GM23338 (cell line): ENCODE measurements at regions not wholly inside any gene's neighbourhood (a gene's known extent, or its start where the extent isn't known, plus 50 kb on each side); places are given as distances from the start of the nearest gene placed in this dataset.

Source experiments
- ATAC-seq: fragments of 200-7000 bp; cut with Tn5 transposase; 3 replicates; pipeline ENCODE4 v1.9.1; 2020
- DNase-seq: peaks from one replicate; pipeline ENCODE4 v3.0.0-alpha.2; 2015; ENCODE audit warnings: low spot score
- H2AFZ ChIP-seq: fragments of 200-600 bp; sonication (generic); 2 replicates; pipeline ENCODE4 v1.8.0; 2016; ENCODE audit warnings: antibody characterized with exemption, mild to moderate bottlenecking, moderate library complexity
- H3F3A ChIP-seq: fragments of 200-600 bp; sonication (generic); replicated peaks from 2 replicates; pipeline ENCODE4 v1.8.0; 2017; ENCODE audit warnings: antibody characterized with exemption, mixed run types, low read depth
- H3K27ac ChIP-seq: fragments of 200-600 bp; sonication (generic); 2 replicates; pipeline ENCODE4 v1.6.1; 2016; ENCODE audit warnings: low read depth
- H3K27me3 ChIP-seq: fragments of 200-600 bp; sonication (generic); 2 replicates; pipeline ENCODE4 v1.8.0; 2016; ENCODE audit warnings: mild to moderate bottlenecking, mixed run types, moderate library complexity; ENCODE audit not compliant: insufficient read depth
- H3K36me3 ChIP-seq: fragments of 200-600 bp; sonication (generic); 2 replicates; pipeline ENCODE4 v1.8.0; 2016; ENCODE audit warnings: mild to moderate bottlenecking; ENCODE audit not compliant: insufficient read depth
- H3K4me1 ChIP-seq: fragments of 200-600 bp; sonication (generic); 2 replicates; pipeline ENCODE4 v1.8.0; 2016; ENCODE audit warnings: mild to moderate bottlenecking, moderate library complexity; ENCODE audit not compliant: insufficient read depth
- H3K4me2 ChIP-seq: fragments of 200-600 bp; sonication (generic); 2 replicates; pipeline ENCODE4 v1.7.1; 2017; ENCODE audit warnings: mixed run types
- H3K4me3 ChIP-seq: fragments of 200-600 bp; sonication (generic); 2 replicates; pipeline ENCODE4 v1.6.1; 2016; ENCODE audit warnings: mixed run types
- H3K79me2 ChIP-seq: fragments of 200-600 bp; sonication (generic); replicated peaks from 2 replicates; pipeline ENCODE4 v1.8.0; 2017; ENCODE audit warnings: mild to moderate bottlenecking; ENCODE audit not compliant: insufficient read depth
- H3K9me2 ChIP-seq: fragments of 200-600 bp; sonication (generic); 2 replicates; pipeline ENCODE4 v1.8.0; 2017; ENCODE audit not compliant: insufficient read depth
- H4K20me1 ChIP-seq: fragments of 200-600 bp; sonication (generic); replicated peaks from 2 replicates; pipeline ENCODE4 v1.8.0; 2017; ENCODE audit warnings: mild to moderate bottlenecking; ENCODE audit not compliant: insufficient read depth
- H3K27ac Mint-ChIP-seq: 2 replicates; pipeline ENCODE4 v1.8.0; 2020; ENCODE audit warnings: inconsistent platforms, mild to moderate bottlenecking, moderate library complexity, mixed read lengths
- H3K27me3 Mint-ChIP-seq: 3 replicates; pipeline ENCODE4 v1.8.0; 2022; ENCODE audit warnings: low read depth, mild to moderate bottlenecking, moderate library complexity, mixed read lengths, inconsistent platforms; ENCODE audit not compliant: insufficient read depth, poor library complexity
- H3K36me3 Mint-ChIP-seq: 3 replicates; pipeline ENCODE4 v1.8.0; 2021; ENCODE audit warnings: low read depth, mild to moderate bottlenecking, inconsistent platforms, moderate library complexity, mixed read lengths
- H3K4me1 Mint-ChIP-seq: 3 replicates; pipeline ENCODE4 v1.8.0; 2020; ENCODE audit warnings: mild to moderate bottlenecking, inconsistent platforms, mixed read lengths
- H3K4me3 Mint-ChIP-seq: 3 replicates; pipeline ENCODE4 v1.8.0; 2021; ENCODE audit warnings: moderate library complexity, mild to moderate bottlenecking, inconsistent platforms, mixed read lengths
- H3K9me3 Mint-ChIP-seq: 3 replicates; pipeline ENCODE4 v1.8.0; 2020; ENCODE audit warnings: moderate library complexity, mild to moderate bottlenecking, inconsistent platforms, mixed read lengths
- CREB1 ChIP-seq: fragments of 250-450 bp; sonication (Bioruptor Pico); IDR thresholded peaks from 2 replicates; pipeline ENCODE4 v1.5.0; 2020; ENCODE audit warnings: low read depth, mild to moderate bottlenecking, moderate library complexity
- EZH2 ChIP-seq: fragments of 200-600 bp; sonication (generic); IDR thresholded peaks from one replicate; pipeline ENCODE4 v1.8.0; 2017; ENCODE audit warnings: antibody characterized with exemption, mild to moderate bottlenecking, low read depth; ENCODE audit not compliant: unreplicated experiment
- EZH2phosphoT487 ChIP-seq: fragments of 200-600 bp; sonication (generic); IDR thresholded peaks from one replicate; pipeline ENCODE4 v1.8.1; 2018; ENCODE audit warnings: antibody characterized with exemption; ENCODE audit not compliant: unreplicated experiment
- NANOG ChIP-seq: IDR thresholded peaks from 2 replicates; pipeline ENCODE4 v1.6.1; 2016; ENCODE audit warnings: antibody characterized with exemption, borderline replicate concordance
- STAT1 ChIP-seq: IDR thresholded peaks from one replicate; pipeline ENCODE4 v1.6.1; 2016; ENCODE audit warnings: antibody characterized with exemption; ENCODE audit not compliant: unreplicated experiment
- ZNF114 ChIP-seq: fragments of 250-450 bp; sonication (Bioruptor Pico); IDR thresholded peaks from 2 replicates; pipeline ENCODE4 v1.5.0; 2020; ENCODE audit warnings: mild to moderate bottlenecking, moderate library complexity
- ZNF331 ChIP-seq: fragments of 250-450 bp; sonication (Bioruptor Pico); IDR thresholded peaks from 2 replicates; pipeline ENCODE4 v1.5.0; 2020; ENCODE audit warnings: low read depth, mild to moderate bottlenecking, moderate library complexity
- TF ChIP-seq, protein P1 (sequence below): fragments of 250-450 bp; sonication (Bioruptor Pico); IDR thresholded peaks from 2 replicates; pipeline ENCODE4 v1.5.0; 2020; ENCODE audit warnings: mild to moderate bottlenecking, moderate library complexity
- TF ChIP-seq, protein P2 (sequence below): IDR thresholded peaks from one replicate; pipeline ENCODE4 v1.6.1; 2018; ENCODE audit warnings: antibody characterized with exemption; ENCODE audit not compliant: unreplicated experiment

DNA sequence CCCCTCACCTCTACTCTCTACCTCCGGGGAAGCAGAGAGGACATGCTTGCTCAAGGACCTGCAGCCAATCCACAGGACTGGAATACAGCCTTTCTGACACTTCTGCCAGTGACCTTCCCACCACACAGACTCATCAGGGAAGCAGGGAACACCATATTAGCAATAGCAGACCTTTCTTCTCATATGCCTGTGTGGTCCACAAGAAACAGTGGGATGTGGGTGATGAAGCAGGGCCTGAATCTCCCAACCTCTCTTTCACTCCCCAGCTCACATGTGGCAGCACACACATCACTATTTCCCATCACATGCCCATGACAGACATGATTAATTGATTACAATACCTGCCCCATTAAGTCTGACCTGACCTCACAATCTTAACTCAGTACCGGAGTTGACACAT, 695.1 kb downstream of the MATN1 start (continued):
- TF ChIP-seq, protein P1, sequence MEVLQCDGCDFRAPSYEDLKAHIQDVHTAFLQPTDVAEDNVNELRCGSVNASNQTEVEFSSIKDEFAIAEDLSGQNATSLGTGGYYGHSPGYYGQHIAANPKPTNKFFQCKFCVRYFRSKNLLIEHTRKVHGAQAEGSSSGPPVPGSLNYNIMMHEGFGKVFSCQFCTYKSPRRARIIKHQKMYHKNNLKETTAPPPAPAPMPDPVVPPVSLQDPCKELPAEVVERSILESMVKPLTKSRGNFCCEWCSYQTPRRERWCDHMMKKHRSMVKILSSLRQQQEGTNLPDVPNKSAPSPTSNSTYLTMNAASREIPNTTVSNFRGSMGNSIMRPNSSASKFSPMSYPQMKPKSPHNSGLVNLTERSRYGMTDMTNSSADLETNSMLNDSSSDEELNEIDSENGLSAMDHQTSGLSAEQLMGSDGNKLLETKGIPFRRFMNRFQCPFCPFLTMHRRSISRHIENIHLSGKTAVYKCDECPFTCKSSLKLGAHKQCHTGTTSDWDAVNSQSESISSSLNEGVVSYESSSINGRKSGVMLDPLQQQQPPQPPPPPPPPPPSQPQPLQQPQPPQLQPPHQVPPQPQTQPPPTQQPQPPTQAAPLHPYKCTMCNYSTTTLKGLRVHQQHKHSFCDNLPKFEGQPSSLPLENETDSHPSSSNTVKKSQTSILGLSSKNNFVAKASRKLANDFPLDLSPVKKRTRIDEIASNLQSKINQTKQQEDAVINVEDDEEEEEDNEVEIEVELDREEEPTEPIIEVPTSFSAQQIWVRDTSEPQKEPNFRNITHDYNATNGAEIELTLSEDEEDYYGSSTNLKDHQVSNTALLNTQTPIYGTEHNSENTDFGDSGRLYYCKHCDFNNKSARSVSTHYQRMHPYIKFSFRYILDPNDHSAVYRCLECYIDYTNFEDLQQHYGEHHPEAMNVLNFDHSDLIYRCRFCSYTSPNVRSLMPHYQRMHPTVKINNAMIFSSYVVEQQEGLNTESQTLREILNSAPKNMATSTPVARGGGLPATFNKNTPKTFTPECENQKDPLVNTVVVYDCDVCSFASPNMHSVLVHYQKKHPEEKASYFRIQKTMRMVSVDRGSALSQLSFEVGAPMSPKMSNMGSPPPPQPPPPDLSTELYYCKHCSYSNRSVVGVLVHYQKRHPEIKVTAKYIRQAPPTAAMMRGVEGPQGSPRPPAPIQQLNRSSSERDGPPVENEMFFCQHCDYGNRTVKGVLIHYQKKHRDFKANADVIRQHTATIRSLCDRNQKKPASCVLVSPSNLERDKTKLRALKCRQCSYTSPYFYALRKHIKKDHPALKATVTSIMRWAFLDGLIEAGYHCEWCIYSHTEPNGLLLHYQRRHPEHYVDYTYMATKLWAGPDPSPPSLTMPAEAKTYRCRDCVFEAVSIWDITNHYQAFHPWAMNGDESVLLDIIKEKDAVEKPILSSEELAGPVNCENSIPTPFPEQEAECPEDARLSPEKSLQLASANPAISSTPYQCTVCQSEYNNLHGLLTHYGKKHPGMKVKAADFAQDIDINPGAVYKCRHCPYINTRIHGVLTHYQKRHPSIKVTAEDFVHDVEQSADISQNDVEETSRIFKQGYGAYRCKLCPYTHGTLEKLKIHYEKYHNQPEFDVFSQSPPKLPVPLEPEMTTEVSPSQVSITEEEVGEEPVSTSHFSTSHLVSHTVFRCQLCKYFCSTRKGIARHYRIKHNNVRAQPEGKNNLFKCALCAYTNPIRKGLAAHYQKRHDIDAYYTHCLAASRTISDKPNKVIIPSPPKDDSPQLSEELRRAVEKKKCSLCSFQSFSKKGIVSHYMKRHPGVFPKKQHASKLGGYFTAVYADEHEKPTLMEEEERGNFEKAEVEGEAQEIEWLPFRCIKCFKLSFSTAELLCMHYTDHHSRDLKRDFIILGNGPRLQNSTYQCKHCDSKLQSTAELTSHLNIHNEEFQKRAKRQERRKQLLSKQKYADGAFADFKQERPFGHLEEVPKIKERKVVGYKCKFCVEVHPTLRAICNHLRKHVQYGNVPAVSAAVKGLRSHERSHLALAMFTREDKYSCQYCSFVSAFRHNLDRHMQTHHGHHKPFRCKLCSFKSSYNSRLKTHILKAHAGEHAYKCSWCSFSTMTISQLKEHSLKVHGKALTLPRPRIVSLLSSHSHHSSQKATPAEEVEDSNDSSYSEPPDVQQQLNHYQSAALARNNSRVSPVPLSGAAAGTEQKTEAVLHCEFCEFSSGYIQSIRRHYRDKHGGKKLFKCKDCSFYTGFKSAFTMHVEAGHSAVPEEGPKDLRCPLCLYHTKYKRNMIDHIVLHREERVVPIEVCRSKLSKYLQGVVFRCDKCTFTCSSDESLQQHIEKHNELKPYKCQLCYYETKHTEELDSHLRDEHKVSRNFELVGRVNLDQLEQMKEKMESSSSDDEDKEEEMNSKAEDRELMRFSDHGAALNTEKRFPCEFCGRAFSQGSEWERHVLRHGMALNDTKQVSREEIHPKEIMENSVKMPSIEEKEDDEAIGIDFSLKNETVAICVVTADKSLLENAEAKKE (CRISPR knock-in tag) = no peak
- no peak for TF ChIP-seq STAT1

DNA sequence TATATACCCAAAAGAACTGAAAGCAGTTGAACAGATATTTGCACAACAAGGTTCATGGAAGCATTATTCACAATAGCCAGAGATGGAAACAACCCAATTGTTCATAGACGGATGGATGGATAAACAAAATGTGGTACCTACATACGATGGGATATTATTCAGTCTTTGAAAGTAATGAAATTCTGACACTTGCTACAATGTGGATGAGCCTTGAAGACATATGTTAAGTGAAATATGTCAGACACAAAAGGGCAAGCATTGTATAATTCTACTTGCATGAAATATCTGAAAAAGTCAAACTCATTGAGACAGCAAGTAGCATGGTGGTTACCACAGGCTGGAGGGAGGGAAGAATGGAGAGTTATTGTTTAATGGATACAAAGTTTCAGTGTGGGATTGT, 696.1 kb downstream of the MATN1 start:
- H3K27ac Mint-ChIP-seq = no peak overlapping the region
- H3K27me3 ChIP-seq = no peaks in the 10 kb centered on the region
- peaks cover 1% of the 10 kb centered on the region; the same call in 1 of the 3 replicates for H3K36me3 Mint-ChIP-seq
- peaks cover 12% of the 10 kb centered on the region for H3K9me3 Mint-ChIP-seq
- no peaks in the 10 kb centered on the region for H3K27me3 Mint-ChIP-seq
- H3K79me2 ChIP-seq = no peaks in the 10 kb centered on the region
- no peaks in the 10 kb centered on the region for H3K4me1 Mint-ChIP-seq
- H4K20me1 ChIP-seq = no peaks in the 10 kb centered on the region
- H3K4me3 Mint-ChIP-seq = no peak overlapping the region
- no peaks in the 10 kb centered on the region for H3F3A ChIP-seq
- 0 out of 2 replicates have a peak, but pooled peaks cover 3% of the 10 kb centered on the region for H3K9me2 ChIP-seq
- no peak overlapping the region for H3K4me3 ChIP-seq
- no peaks in the 10 kb centered on the region; the same call in 1 of the 2 replicates for H3K36me3 ChIP-seq
- no peak overlapping the region for H3K27ac ChIP-seq
- no peak overlapping the region for H3K4me2 ChIP-seq
- H2AFZ ChIP-seq = no peak overlapping the region
- no peak for ATAC-seq
- no peak for DNase-seq
- no peaks in the 10 kb centered on the region for H3K4me1 ChIP-seq
- TF ChIP-seq, protein P2, sequence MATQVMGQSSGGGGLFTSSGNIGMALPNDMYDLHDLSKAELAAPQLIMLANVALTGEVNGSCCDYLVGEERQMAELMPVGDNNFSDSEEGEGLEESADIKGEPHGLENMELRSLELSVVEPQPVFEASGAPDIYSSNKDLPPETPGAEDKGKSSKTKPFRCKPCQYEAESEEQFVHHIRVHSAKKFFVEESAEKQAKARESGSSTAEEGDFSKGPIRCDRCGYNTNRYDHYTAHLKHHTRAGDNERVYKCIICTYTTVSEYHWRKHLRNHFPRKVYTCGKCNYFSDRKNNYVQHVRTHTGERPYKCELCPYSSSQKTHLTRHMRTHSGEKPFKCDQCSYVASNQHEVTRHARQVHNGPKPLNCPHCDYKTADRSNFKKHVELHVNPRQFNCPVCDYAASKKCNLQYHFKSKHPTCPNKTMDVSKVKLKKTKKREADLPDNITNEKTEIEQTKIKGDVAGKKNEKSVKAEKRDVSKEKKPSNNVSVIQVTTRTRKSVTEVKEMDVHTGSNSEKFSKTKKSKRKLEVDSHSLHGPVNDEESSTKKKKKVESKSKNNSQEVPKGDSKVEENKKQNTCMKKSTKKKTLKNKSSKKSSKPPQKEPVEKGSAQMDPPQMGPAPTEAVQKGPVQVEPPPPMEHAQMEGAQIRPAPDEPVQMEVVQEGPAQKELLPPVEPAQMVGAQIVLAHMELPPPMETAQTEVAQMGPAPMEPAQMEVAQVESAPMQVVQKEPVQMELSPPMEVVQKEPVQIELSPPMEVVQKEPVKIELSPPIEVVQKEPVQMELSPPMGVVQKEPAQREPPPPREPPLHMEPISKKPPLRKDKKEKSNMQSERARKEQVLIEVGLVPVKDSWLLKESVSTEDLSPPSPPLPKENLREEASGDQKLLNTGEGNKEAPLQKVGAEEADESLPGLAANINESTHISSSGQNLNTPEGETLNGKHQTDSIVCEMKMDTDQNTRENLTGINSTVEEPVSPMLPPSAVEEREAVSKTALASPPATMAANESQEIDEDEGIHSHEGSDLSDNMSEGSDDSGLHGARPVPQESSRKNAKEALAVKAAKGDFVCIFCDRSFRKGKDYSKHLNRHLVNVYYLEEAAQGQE = no peak
- TF ChIP-seq CREB1 (no peak), ZNF331 (no peak), NANOG (no peak), EZH2phosphoT487 (no peak), EZH2 (no peak), ZNF114 (CRISPR knock-in tag) (no peak)
